ENCODE measurements at regions not wholly inside any gene's neighbourhood (a gene's known extent, or its start where the extent isn't known, plus 50 kb on each side); places are given as distances from the start of the nearest gene placed in this dataset.
A peak's percentile ranks its signal among the peaks of the same experiment; 100 is the strongest.

GRCh38 chr14:49339130-49339529 lies 247.1 kb downstream of the RPS29 start:
- H3K27ac ChIP-seq: no peak overlapping the region
- TF ChIP-seq ZFX (IDR thresholded peaks at IDR 0.05) (no peak), CTCF (conservative IDR thresholded peaks at IDR 0.05) (no peak)

GRCh38 chr14:49319810-49320209 lies 266.4 kb downstream of the RPS29 start:
- H3K27ac ChIP-seq: no peak overlapping the region
- no peak for TF ChIP-seq CTCF (conservative IDR thresholded peaks at IDR 0.05)
- TF ChIP-seq ZFX (IDR thresholded peaks at IDR 0.05): no peak

DNA sequence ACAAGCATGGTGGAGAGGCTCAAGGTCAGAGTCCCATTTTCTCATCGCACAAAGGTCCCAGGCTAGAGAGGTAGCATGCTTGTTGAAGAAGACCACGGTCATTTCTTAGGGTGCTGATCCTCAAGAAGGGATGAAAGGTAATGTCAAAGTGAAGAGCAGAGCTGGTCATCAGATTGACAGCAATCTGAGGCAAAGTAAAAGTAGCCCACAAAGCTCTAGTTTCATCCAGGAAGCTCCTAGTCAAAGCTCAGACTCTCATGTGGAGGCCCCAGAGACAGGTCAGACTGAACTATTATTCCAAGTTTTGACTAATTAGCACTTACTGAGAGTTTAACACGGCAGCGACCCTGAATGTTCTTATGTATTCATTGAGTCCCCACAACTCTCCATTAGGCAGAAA lies 270.6 kb downstream of the RPS29 start:
- no peak overlapping the region for H3K27ac ChIP-seq
- TF ChIP-seq CTCF (conservative IDR thresholded peaks at IDR 0.05): no peak
- TF ChIP-seq ZFX (IDR thresholded peaks at IDR 0.05): no peak

DNA sequence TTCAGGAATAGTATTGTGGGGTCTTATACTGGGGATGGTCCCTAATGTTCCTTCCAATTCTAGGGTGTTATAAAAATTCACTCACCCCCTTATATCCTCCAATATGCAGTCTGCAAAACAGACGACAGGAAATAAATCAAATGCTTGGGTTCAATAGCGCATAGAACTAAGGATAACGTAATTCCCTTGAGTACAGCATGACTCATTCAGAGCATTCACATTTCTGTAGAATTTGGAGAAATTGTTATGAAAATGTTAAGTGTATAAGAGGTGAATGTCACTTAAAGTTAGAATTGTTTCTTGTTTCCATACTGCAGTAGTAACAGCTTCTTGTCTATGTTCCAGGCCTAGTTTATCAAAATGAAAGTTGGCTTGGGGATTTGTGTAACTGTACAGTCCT lies 271.4 kb downstream of the RPS29 start:
- H3K27ac ChIP-seq: no peak overlapping the region
- TF ChIP-seq ZFX (IDR thresholded peaks at IDR 0.05) (no peak), CTCF (conservative IDR thresholded peaks at IDR 0.05) (no peak)

DNA sequence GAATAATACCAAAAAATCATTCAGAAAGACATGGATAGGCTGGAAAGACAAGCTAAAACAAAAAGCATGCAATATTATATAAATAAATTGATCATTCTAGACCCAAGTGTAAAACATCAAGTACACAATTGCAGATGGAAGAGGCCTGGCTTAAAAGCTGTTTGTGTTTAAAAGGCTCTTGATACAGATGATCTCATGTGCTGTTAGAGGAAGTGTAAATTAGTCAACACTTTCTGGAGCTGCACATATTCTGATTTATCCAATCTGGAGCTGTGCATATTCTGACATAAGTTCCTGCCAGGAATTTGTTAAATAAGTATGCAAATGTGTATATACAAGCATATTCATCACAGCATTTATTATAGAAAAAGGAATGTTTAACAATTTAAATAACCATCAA lies 273.1 kb downstream of the RPS29 start:
- TF ChIP-seq ZFX (IDR thresholded peaks at IDR 0.05): no peak
- no peak for TF ChIP-seq CTCF (conservative IDR thresholded peaks at IDR 0.05)

DNA sequence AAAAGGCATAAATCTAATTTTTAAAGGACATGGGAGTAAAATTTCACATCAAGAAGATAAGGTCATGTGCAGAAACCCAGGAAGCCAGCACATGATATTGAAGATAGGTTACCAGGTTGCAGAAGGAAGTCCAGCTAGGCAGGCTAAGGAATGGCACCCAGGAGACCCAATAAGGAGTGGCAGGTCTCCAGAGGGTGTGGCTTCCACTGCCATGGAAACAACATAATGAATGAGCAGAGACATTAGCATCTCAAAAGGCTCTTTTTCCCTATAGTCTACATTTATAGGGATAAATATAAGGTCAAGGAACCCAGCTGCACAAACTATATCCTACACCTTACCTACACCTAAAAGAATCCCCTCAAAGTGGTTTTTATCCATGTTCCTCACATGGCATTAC lies 275.9 kb downstream of the RPS29 start:
- no peak for TF ChIP-seq ZFX (IDR thresholded peaks at IDR 0.05)
- H3K27ac ChIP-seq: no peak overlapping the region

More for the DNA sequence above, 273.1 kb downstream of the RPS29 start:
- no peak overlapping the region for H3K27ac ChIP-seq

- H3K27ac ChIP-seq: no peak overlapping the region
- TF ChIP-seq ZFX (IDR thresholded peaks at IDR 0.05): no peak
- peak; percentile 64 for TF ChIP-seq CTCF (conservative IDR thresholded peaks at IDR 0.05)
These were observed 279.9 kb downstream of the RPS29 start for GRCh38 chr14:49306152-49306751.

DNA sequence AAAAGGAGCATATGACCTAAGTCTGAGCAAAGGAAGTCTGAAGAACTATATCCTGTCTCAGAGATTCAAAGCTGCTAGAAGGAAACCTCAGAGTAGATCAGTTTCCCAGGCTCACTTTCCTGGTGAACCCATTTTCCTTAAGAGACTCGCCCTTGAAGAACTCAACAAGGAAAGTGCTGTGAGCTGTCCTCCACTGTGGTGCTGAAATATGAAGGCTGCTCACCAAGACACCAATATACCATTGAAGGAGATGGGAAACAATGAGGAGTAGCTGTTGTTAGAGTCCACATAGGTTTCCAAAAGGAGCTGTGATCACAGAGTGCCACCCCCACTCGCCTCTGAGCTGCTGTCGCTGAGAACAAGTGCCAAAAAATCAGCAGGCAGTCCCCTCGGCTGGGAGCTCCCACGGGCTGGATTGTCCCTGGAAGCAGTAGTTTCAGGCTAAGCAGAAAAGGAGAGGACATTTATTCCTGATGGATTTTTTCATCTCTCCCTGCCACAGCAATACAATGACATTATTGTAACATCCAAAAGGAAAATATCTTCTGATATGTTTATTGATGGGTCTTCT lies 282.1 kb downstream of the RPS29 start:
- no peak for TF ChIP-seq ZFX (IDR thresholded peaks at IDR 0.05)
- TF ChIP-seq CTCF (conservative IDR thresholded peaks at IDR 0.05): no peak
- H3K27ac ChIP-seq: no peak overlapping the region

Measured in C4-2B (cell line).